ENCODE measurements at regions not wholly inside any gene's neighbourhood (a gene's known extent, or its start where the extent isn't known, plus 50 kb on each side); places are given as distances from the start of the nearest gene placed in this dataset.

- no peak for TF ChIP-seq CHD7 (IDR thresholded peaks at IDR 0.05; ENCODE audit: insufficient replicate concordance, low read length)
- no peak for TF ChIP-seq TBP (IDR thresholded peaks at IDR 0.05; ENCODE audit: low read depth, low read length)
- no peak for TF ChIP-seq E2F6 (IDR thresholded peaks at IDR 0.05)
- no peak for TF ChIP-seq CTCF (IDR thresholded peaks at IDR 0.05; ENCODE audit: control extremely low read depth in 1 of 3, insufficient read depth in 1 of 3, low read depth in 1 of 3, low read length in 3 of 3)
- TF ChIP-seq HDAC6 (IDR thresholded peaks at IDR 0.05; ENCODE audit: low read depth, low read length), result no peak
- TF ChIP-seq KDM1A (IDR thresholded peaks at IDR 0.05; ENCODE audit: borderline replicate concordance, low read length), result no peak
- no peak for TF ChIP-seq RFX5 (IDR thresholded peaks at IDR 0.05; ENCODE audit: borderline replicate concordance, low read depth, low read length)
- no peak for TF ChIP-seq ZNF274 (IDR thresholded peaks at IDR 0.05; ENCODE audit: borderline replicate concordance, extremely low read depth, low read length)
- TF ChIP-seq CREB1 (IDR thresholded peaks at IDR 0.05), result no peak
Measured at GRCh38 chr12:46450279-46450748, 77.7 kb upstream of the SLC38A2 start (continued).
